H1 (cell line): ENCODE measurements at regions not wholly inside any gene's neighbourhood (a gene's known extent, or its start where the extent isn't known, plus 50 kb on each side); places are given as distances from the start of the nearest gene placed in this dataset.

Experiments
- CTCF ChIA-PET: fragments of 300-600 bp; sonication (Branson Sonifier 250); formaldehyde crosslinking; loops from one replicate; lab custom pipeline; 2021; ENCODE audit not compliant: partially characterized antibody; lab: Charles Lee
- POLR2A ChIA-PET: fragments of 300-600 bp; sonication (Branson Sonifier 250); formaldehyde crosslinking; loops from one replicate; lab custom pipeline; 2021; ENCODE audit warnings: inconsistent platforms; ENCODE audit not compliant: partially characterized antibody; lab: Charles Lee
- DNase-seq, 2 experiments: peaks; one replicate each; pipeline versions ENCODE4 v3.0.0 to v3.0.0-alpha.2; 2010 to 2022; ENCODE audit warnings: low spot score in 2 of 2, low read depth in 1 of 2, mixed read lengths in 1 of 2
- FAIRE-seq: peaks from 2 replicates; lab custom pipeline; 2011; peaks lifted over from hg19 to GRCh38; lab: Jason Lieb, UNC
- H2AFZ ChIP-seq: 2 replicates; pipeline ENCODE4 v1.8.1; 2012; ENCODE audit warnings: low read length, inconsistent platforms
- H2AK5ac ChIP-seq: 2 replicates; pipeline ENCODE4 v1.6.1; 2013; ENCODE audit warnings: low read depth, low read length
- H2BK120ac ChIP-seq: replicated peaks from 2 replicates; pipeline ENCODE3; 2013; ENCODE audit warnings: low read depth, low read length, inconsistent platforms
- H2BK12ac ChIP-seq: 2 replicates; pipeline ENCODE4 v1.6.1; 2013; ENCODE audit warnings: low read depth, low read length
- H2BK15ac ChIP-seq: 2 replicates; pipeline ENCODE4 v1.6.1; 2013; ENCODE audit warnings: low read length
- H2BK20ac ChIP-seq: 2 replicates; pipeline ENCODE4 v1.6.1; 2013; ENCODE audit warnings: low read length
- H2BK5ac ChIP-seq: 2 replicates; pipeline ENCODE4 v1.6.1; 2013; ENCODE audit warnings: low read depth, low read length
- H3K14ac ChIP-seq: 2 replicates; pipeline ENCODE4 v1.6.1; 2013; ENCODE audit warnings: inconsistent platforms; ENCODE audit not compliant: insufficient read length
- H3K18ac ChIP-seq: 2 replicates; pipeline ENCODE4 v1.6.1; 2013; ENCODE audit warnings: low read length; ENCODE audit errors: extremely low read depth
- H3K23ac ChIP-seq: 2 replicates; pipeline ENCODE4 v1.6.1; 2013; ENCODE audit warnings: inconsistent platforms; ENCODE audit not compliant: insufficient read length
- H3K23me2 ChIP-seq: 2 replicates; pipeline ENCODE4 v1.6.1; 2013; ENCODE audit warnings: low read depth, low read length
- H3K27ac ChIP-seq: 2 replicates; pipeline ENCODE4 v1.6.1; 2011; ENCODE audit warnings: low read depth, low read length, inconsistent platforms
- H3K27me3 ChIP-seq, 4 experiments: replicated peaks in 1 of 4; 1 replicate in 1 of 4; 2 replicates in 3 of 4; pipeline versions ENCODE4 v1.6.1 to v1.8.1; 2011 to 2013; ENCODE audit warnings: low read length in 3 of 4, mild to moderate bottlenecking in 3 of 4, inconsistent platforms in 2 of 4, mixed read lengths in 2 of 4, moderate library complexity in 1 of 4; ENCODE audit not compliant: control insufficient read depth in 3 of 4, insufficient read depth in 3 of 4; ENCODE audit errors: extremely low read depth in 1 of 4
- H3K36me3 ChIP-seq, 4 experiments: 2 replicates each; pipeline versions ENCODE4 v1.6.1 to v1.8.1; 2011 to 2013; ENCODE audit warnings: mild to moderate bottlenecking in 4 of 4, low read length in 3 of 4, moderate library complexity in 2 of 4, control low read depth in 1 of 4, inconsistent platforms in 1 of 4; ENCODE audit not compliant: insufficient read depth in 4 of 4, control insufficient read depth in 2 of 4
- H3K4ac ChIP-seq: replicated peaks from 2 replicates; pipeline ENCODE3; 2013; ENCODE audit warnings: low read length, low read depth, mixed read lengths, inconsistent platforms; ENCODE audit not compliant: insufficient read length
- H3K4me1 ChIP-seq, 4 experiments: replicated peaks in 1 of 4; 1 replicate in 1 of 4; 2 replicates in 3 of 4; pipeline versions ENCODE4 v1.6.1 to v1.8.1; 2011 to 2013; ENCODE audit warnings: low read length in 3 of 4, inconsistent platforms in 2 of 4, mixed read lengths in 1 of 4; ENCODE audit not compliant: insufficient read depth in 4 of 4, control insufficient read depth in 3 of 4
- H3K4me2 ChIP-seq, 2 experiments: 2 replicates each; pipeline versions ENCODE4 v1.6.1 to v1.8.1; 2011 to 2013; ENCODE audit warnings: low read depth in 2 of 2, low read length in 2 of 2, control low read depth in 1 of 2, inconsistent platforms in 1 of 2, mild to moderate bottlenecking in 1 of 2; ENCODE audit not compliant: insufficient read depth in 1 of 2
- H3K4me3 ChIP-seq, 4 experiments: fragments of 200-600, 300-600 bp in 1 of 4; sonication (generic), shearing (Covaris generic), sonication (Bioruptor Twin) in 1 of 4; 2 replicates each; pipeline versions ENCODE4 v1.5.1 to v1.8.1; 2011 to 2016; ENCODE audit warnings: low read length in 4 of 4, low read depth in 3 of 4, control low read depth in 2 of 4, inconsistent platforms in 2 of 4, mild to moderate bottlenecking in 2 of 4, mixed read lengths in 1 of 4, moderate library complexity in 1 of 4; ENCODE audit not compliant: insufficient read depth in 2 of 4; ENCODE audit errors: extremely low read depth in 1 of 4
- H3K56ac ChIP-seq: replicated peaks from 2 replicates; pipeline ENCODE3; 2013; ENCODE audit warnings: low read depth, mild to moderate bottlenecking, mixed read lengths, low read length, inconsistent platforms; ENCODE audit not compliant: insufficient read length
- H3K79me1 ChIP-seq: 2 replicates; pipeline ENCODE4 v1.6.1; 2013; ENCODE audit warnings: low read depth, low read length, control low read depth
- H3K79me2 ChIP-seq, 2 experiments: 2 replicates each; pipeline versions ENCODE4 v1.6.1 to v1.8.1; 2012 to 2013; ENCODE audit warnings: low read length in 2 of 2, mild to moderate bottlenecking in 2 of 2, inconsistent platforms in 1 of 2; ENCODE audit not compliant: insufficient read depth in 2 of 2, control insufficient read depth in 1 of 2
- H3K9ac ChIP-seq, 4 experiments: replicated peaks in 1 of 4; 1 replicate in 1 of 4; 2 replicates in 3 of 4; pipeline versions ENCODE4 v1.6.1 to v1.8.1; 2011 to 2013; ENCODE audit warnings: low read depth in 3 of 4, low read length in 3 of 4, control low read depth in 2 of 4, mild to moderate bottlenecking in 2 of 4, moderate library complexity in 2 of 4, inconsistent platforms in 1 of 4; ENCODE audit errors: extremely low read depth in 1 of 4
- H3K9me3 ChIP-seq, 2 experiments: 2 replicates each; pipeline versions ENCODE4 v1.6.1 to v1.8.1; 2012 to 2013; ENCODE audit warnings: mild to moderate bottlenecking in 2 of 2, moderate library complexity in 2 of 2, control low read depth in 1 of 2, inconsistent platforms in 1 of 2, low read depth in 1 of 2, low read length in 1 of 2, mixed read lengths in 1 of 2; ENCODE audit not compliant: insufficient read depth in 2 of 2
- H4K20me1 ChIP-seq, 2 experiments: replicated peaks in 1 of 2; 2 replicates each; pipeline versions ENCODE3 to v1.8.1; 2011 to 2013; ENCODE audit warnings: inconsistent platforms in 2 of 2, low read length in 2 of 2, mild to moderate bottlenecking in 1 of 2; ENCODE audit not compliant: insufficient read depth in 2 of 2, control insufficient read depth in 1 of 2
- H4K5ac ChIP-seq: 2 replicates; pipeline ENCODE4 v1.6.1; 2013; ENCODE audit warnings: low read length, low read depth, mixed read lengths, inconsistent platforms; ENCODE audit not compliant: insufficient read length
- H4K8ac ChIP-seq: 2 replicates; pipeline ENCODE4 v1.8.0; 2013; ENCODE audit warnings: mild to moderate bottlenecking, moderate library complexity, low read length, inconsistent platforms; ENCODE audit not compliant: insufficient read depth; ENCODE audit errors: extremely low read depth
- H4K91ac ChIP-seq: replicated peaks from 2 replicates; pipeline ENCODE3; 2013; ENCODE audit warnings: low read length, mixed read lengths, inconsistent platforms; ENCODE audit not compliant: insufficient read length
- ATF2 ChIP-seq: IDR thresholded peaks from 2 replicates; pipeline ENCODE4 v1.6.1; 2012; ENCODE audit warnings: low read length, inconsistent platforms
- CBX8 ChIP-seq: fragments of 300-800, 300-1000 bp; sonication (generic); IDR thresholded peaks from 2 replicates; pipeline ENCODE4 v1.7.1; 2016; ENCODE audit warnings: low read depth, low read length, borderline replicate concordance
- CHD2 ChIP-seq: IDR thresholded peaks from 2 replicates; pipeline ENCODE4 v1.6.1; 2012; ENCODE audit warnings: low read length, improper control_type of control experiment
- E2F6 ChIP-seq: IDR thresholded peaks from 2 replicates; pipeline ENCODE4 v1.6.1; 2012; ENCODE audit warnings: inconsistent platforms
- EZH2 ChIP-seq: fragments of 200-600 bp; sonication (generic); IDR thresholded peaks from 2 replicates; pipeline ENCODE4 v1.7.1; 2012; ENCODE audit warnings: low read depth, mild to moderate bottlenecking, moderate library complexity, low read length, inconsistent platforms; ENCODE audit not compliant: severe bottlenecking
- GTF2F1 ChIP-seq: IDR thresholded peaks from 2 replicates; pipeline ENCODE4 v1.6.1; 2012; ENCODE audit warnings: low read depth, low read length, improper control_type of control experiment, borderline replicate concordance
- HDAC2 ChIP-seq, 2 experiments: fragments of 300-600 bp in 1 of 2; sonication (generic) in 1 of 2; IDR thresholded peaks; 2 replicates each; pipeline ENCODE4 v1.6.1; 2011 to 2012; ENCODE audit warnings: low read depth in 2 of 2, low read length in 2 of 2, mild to moderate bottlenecking in 2 of 2, moderate library complexity in 2 of 2, borderline replicate concordance in 1 of 2, inconsistent platforms in 1 of 2
- KDM5A ChIP-seq: fragments of 200-600 bp; IDR thresholded peaks from 2 replicates; pipeline ENCODE4 v1.7.1; 2012; ENCODE audit warnings: mild to moderate bottlenecking, low read length, inconsistent platforms, mixed read lengths
- NRF1 ChIP-seq: IDR thresholded peaks from 2 replicates; pipeline ENCODE4 v1.6.1; 2011; ENCODE audit warnings: mild to moderate bottlenecking, low read depth, low read length, improper control_type of control experiment
- RFX5 ChIP-seq: IDR thresholded peaks from 2 replicates; pipeline ENCODE4 v1.6.1; 2011; ENCODE audit warnings: low read depth, low read length, improper control_type of control experiment, borderline replicate concordance
- SIRT6 ChIP-seq: IDR thresholded peaks from one replicate; pipeline ENCODE4 v1.7.1; 2012; ENCODE audit warnings: low read length, inconsistent platforms
- SP4 ChIP-seq: IDR thresholded peaks from 2 replicates; pipeline ENCODE4 v1.6.1; 2012; ENCODE audit warnings: low read length, inconsistent platforms
- WGBS, 2 experiments: shearing (Covaris generic) in 1 of 2; methylation state at CpG; one replicate each; pipeline versions ENCODE4 v1.1.6 to v1.1.7; 2013 to 2015; ENCODE audit warnings: low lambda C conversion rate in 2 of 2, mixed read lengths in 2 of 2, inconsistent platforms in 1 of 2, low coverage in 1 of 2, missing lambda C conversion rate in 1 of 2; ENCODE audit not compliant: insufficient replicate concordance in 2 of 2, insufficient coverage in 1 of 2, insufficient read length in 1 of 2; ENCODE audit errors: extremely low coverage in 1 of 2, missing lambda C conversion rate in 1 of 2; 5-methylcytosine and 5-hydroxymethylcytosine counted together

GRCh38 chr1:118262865-118263264, 77.8 kb upstream of the SPAG17 start:
- H3K27me3 ChIP-seq: no peaks in the 10 kb centered on the region
- no peak overlapping the region for H3K27ac ChIP-seq
- no peak overlapping the region for H2BK120ac ChIP-seq
- DNase-seq (no peak), FAIRE-seq (no peak)
- H3K4me1 ChIP-seq: no peaks in the 10 kb centered on the region
- H3K79me2 ChIP-seq: no peaks in the 10 kb centered on the region
- no peak overlapping the region for H2BK5ac ChIP-seq
- no peak overlapping the region for H3K9ac ChIP-seq
- H3K36me3 ChIP-seq: no peaks in the 10 kb centered on the region
- H2BK15ac ChIP-seq: no peak overlapping the region
- CTCF ChIA-PET: interaction anchor here (0.6 to 2.8 kb wide), 3 partner anchors 15 to 1538 kb away, joined by 3 to 16 read pairs (median 3); no protein-coding TSS in a partner anchor
- H3K4ac ChIP-seq: no peak overlapping the region
- no peak overlapping the region for H4K5ac ChIP-seq
- H3K56ac ChIP-seq: no peak overlapping the region
- no peaks in the 10 kb centered on the region for H3K23me2 ChIP-seq
- no peak overlapping the region for H3K14ac ChIP-seq
- H4K20me1 ChIP-seq: no peaks in the 10 kb centered on the region
- H2BK12ac ChIP-seq: no peak overlapping the region
- no peak overlapping the region for H2AFZ ChIP-seq
- no peak overlapping the region for H3K23ac ChIP-seq
- WGBS, 2 experiments: 93% methylated on average over 2 of the region's 2 CpGs; no CpG with 5 or more reads in 1 of the 2 experiments
- H4K8ac ChIP-seq: no peak overlapping the region
- no peak overlapping the region for H3K4me3 ChIP-seq
- H3K9me3 ChIP-seq: no peaks in the 10 kb centered on the region
- no peak overlapping the region for H2BK20ac ChIP-seq
- no peak overlapping the region for H4K91ac ChIP-seq
- no peaks in the 10 kb centered on the region for H3K79me1 ChIP-seq
- no peak overlapping the region for H3K18ac ChIP-seq
- H3K4me2 ChIP-seq: no peak overlapping the region
- H2AK5ac ChIP-seq: no peak overlapping the region
- POLR2A ChIA-PET: no interaction called here
- TF ChIP-seq SIRT6 (no peak), SP4 (no peak), NRF1 (no peak), GTF2F1 (no peak), HDAC2 (IDR thresholded peaks at IDR 0.05; ENCODE audit: borderline replicate concordance in 1 of 2, low read depth in 2 of 2, low read length in 2 of 2) (no peak), CBX8 (no peak), E2F6 (no peak), EZH2 (no peak), RFX5 (no peak), KDM5A (no peak), ATF2 (no peak), CHD2 (no peak)
